T-helper 22 cell (primary cell): ENCODE measurements at regions not wholly inside any gene's neighbourhood (a gene's known extent, or its start where the extent isn't known, plus 50 kb on each side); places are given as distances from the start of the nearest gene placed in this dataset.
"Not testable (repeated sequence)": the region's sequence is repeated elsewhere in the genome, so short reads cannot be mapped to it uniquely, and the experiment has no call there.

Experiments
- DNase-seq: peaks from one replicate; pipeline ENCODE4 v3.0.0-alpha.2; 2020; ENCODE audit warnings: low read depth

DNA sequence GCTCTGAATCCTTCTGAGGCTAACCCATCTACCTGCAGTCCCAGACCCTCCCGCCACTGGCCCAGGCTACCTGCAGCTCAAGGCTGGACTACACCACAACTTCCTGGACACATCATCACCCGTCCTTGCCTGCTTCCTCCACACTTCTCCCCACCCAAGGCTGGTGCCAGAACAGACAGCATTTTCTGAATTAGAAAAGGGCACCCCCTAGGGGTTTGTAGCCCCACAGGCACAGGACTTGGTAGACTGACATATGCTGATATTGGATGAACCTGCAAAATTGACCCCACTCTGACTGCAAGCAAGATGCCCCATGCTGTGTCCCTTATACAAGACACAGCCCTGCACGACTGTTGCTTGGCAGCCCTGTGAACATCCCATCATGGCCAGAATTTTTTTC is 271.5 kb upstream of the C16orf82 start:
- DNase-seq = no peak

DNA sequence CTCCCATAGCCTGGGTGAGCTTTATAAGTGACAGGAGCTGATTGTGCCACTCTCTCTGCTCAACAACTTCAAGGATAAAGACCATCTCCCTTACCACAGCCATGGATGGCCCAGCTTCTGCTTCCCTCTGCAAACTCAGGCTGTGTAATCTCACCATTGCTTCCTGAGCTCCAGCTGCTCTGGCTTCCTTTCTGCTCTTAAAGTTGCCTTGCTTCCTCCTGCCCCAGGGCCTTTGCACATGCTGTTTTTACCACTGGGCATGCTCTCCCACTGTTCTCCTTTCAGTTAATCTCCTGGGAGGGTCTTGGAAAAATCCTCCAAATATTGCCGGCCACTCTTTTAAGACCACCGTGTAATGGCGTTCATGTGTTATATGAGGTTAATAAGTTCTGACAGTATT is 265.1 kb upstream of the C16orf82 start:
- DNase-seq = no peak

DNA sequence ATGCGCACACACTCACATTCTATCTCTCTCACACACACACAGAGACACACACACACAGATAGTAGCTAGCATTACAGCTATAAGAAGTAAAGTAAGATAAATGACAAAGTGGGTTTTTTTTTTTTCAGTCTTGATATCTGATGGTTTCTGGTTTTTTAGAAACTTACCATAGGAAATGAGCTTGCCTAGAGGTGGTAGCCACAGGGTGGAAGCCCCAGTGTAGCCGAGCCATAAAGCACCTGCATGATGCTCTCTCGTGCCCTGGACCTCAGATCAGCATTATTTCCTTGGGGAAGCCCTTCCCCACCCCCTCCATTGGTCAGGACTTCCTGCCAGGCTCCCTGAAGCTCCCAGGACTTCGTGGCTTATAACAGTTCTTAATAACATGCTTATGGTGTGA is 264.3 kb upstream of the C16orf82 start:
- DNase-seq = no peak

DNA sequence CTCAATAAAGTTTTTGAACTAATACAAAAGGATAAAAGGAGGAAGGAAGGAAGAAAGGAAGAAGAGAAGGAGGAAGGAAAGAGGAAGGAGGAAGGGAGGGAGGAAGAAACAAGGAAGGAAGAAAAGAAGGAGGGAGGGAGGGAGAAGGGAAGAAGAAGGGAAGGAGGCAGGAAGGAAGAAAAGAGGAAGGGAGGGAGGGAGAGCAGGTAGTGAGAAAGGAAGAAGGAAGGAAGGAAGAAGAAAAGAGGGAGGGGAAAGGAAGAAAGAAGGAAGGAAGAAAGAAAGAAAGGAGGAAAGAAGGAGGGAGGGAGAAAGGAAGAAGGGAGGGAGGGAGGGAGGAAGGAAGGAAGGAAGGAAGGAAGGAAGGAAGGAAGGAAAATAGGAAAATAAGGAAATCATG is 263.8 kb upstream of the C16orf82 start:
- DNase-seq = no peak

DNA sequence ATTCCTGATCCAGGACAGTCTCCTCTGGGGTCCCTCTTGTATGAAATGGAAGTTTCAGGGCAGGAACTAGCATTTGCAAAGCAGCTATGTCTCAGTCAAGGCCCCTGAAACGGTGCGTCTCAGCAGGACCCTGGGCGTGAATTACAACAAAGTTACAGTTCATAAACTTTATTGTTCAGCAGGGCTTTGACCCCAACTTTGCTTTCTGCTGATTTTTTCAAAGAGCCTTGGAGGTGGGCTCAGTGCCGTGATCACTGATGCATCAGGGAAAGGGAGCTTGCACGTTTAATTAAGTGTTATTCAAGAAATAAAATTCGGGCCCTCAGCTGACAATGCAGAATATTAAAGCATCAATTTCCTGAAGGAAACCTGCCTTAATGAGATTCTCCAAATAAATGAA is 260.1 kb upstream of the C16orf82 start:
- no peak for DNase-seq

DNA sequence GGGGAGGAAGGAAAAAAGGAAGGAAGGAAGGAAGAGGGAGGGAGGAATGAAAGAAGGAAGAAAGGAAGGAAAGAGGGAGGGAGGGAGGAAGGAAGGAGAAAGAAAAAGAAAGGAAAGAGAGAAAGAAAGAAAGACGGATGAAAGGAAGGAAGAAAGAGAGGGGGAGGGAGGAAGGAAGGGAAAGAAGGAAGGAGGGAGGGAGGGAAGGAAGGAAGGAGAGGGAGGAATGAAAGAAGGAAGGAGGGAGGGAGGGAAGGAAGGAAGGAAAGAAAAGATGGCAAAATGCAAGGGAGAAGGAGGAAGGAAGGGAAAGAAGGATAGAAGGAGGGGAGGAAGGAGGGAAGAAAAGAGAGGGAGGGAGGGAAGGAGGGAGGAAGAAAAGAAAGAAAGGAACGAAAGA is 257.3 kb upstream of the C16orf82 start:
- no peak for DNase-seq

DNA sequence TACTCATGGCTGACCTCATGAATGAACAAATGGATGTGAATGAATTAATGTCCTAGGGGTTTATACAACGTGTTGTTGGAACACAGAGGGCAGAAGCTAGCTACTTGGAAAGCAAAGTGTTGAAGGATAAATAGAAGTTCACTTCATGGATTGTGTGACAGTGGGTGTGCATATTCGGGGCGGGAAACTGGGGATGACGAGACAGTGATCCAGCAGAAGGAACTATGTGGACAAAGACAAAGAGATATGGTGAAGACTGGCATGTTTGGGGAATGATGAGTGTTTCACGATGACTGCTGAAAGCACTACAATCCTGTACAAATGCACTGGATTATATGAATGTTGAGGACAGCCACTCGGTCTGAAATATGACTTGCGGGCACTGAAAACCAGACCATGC is 250.5 kb upstream of the C16orf82 start:
- no peak for DNase-seq

DNA sequence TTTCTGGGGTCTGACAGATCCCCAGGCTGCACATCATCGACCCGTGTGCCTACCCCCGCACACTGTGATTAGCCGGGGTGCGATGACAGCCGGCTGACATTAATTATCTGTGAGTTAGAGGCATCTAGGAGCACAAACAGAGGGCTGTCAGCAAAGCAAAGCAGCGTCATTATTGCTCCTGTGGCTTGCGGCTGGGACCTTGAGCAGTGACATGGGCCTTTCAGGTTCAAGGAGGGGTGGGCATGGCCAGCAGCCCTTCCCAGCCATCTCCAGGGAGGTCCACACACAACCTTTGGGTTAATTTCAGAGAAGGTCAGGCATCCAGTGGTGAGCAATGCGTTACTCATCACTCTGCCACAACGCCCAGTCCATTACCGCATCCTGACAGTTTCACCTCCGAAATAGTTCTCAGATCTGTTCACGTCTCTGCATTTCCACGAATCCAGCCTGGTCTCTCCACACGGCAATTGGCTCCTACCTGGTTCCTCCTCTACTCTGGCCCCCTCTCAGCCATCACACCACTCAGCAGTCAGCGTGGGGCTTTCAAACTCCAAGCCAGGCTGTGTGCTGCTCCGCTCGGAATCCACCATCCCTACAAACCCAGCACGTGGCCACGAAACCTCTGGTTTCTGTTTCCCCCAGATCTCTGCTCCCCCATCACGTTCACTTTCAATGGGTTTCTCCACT is 249.7 kb upstream of the C16orf82 start:
- no peak for DNase-seq

DNA sequence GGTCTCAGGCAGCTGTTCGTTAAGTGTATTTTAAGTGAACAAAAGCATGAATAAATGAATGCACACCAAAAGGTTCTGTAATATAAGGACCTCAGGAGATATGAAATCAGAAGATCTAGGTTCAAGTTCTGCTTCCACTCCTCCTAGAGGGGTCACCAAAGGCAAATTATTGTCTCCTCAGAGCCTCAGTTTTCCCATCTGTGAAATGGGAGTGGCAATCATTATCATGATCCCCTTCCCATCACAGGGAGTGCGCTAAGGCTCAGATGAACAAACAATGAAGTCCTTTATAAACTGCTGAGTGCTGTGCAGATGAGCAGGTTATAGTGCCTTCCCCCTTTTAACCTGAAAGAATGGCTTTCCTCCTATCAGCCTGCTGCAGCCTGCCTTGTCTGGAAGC is 248.3 kb upstream of the C16orf82 start:
- DNase-seq = no peak

DNA sequence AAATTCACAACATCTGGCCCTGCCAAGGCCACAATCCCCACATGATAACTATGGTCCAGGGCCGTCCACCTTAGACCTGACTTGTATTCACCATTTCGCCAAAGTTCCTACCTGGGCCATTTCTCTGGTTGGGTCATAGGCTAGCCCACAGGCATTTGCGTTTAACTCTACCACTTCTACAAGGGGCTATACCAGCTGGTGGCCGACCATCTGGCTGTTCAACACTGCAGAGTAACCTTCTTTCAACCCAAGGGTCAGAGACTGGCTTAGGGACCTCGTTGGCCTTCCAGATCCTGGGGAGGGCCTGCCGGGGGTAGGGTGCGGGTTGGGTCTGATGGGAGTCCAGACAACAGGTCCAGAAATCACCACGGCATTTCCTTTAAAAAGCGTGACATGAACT is 242.3 kb upstream of the C16orf82 start:
- DNase-seq = no peak

DNA sequence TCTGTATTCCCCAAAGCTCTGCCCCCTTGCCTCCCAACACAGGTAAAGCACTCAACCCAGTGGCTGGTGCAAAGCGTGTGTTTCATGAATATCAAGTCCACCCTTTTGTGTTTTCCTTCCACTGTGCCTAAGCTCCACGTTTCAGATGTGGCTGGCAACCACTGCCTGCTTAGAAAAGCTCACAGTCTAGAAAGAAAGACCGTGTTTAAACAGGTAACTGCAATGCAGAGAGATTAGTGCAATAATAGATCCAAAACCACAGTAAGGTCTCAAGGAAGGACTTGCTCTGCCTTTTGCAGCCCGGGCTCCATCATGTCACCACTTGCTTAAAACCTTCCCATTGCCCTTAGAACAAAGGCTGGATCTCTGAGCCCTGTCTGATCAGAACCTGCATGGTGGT is 240.2 kb upstream of the C16orf82 start:
- no peak for DNase-seq

DNA sequence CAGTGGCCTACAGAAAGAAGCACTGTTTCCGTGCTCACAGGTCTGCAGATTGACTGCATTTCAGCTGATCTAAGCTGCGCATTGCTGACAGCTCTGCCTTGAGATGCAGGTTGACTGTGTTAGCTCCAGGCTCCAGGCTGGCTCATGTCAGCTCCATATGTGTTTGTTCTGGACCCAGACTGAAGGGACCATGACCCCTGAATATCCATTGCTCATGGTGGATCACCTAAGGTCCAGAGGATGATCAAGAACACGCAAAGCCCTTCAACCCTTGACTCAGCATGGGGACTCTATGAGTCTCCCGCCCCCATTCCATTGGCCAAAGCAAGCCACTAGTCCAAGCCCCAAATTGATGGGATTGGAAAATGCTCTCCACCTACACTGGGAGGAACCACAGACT is 239.3 kb upstream of the C16orf82 start:
- DNase-seq = no peak

DNA sequence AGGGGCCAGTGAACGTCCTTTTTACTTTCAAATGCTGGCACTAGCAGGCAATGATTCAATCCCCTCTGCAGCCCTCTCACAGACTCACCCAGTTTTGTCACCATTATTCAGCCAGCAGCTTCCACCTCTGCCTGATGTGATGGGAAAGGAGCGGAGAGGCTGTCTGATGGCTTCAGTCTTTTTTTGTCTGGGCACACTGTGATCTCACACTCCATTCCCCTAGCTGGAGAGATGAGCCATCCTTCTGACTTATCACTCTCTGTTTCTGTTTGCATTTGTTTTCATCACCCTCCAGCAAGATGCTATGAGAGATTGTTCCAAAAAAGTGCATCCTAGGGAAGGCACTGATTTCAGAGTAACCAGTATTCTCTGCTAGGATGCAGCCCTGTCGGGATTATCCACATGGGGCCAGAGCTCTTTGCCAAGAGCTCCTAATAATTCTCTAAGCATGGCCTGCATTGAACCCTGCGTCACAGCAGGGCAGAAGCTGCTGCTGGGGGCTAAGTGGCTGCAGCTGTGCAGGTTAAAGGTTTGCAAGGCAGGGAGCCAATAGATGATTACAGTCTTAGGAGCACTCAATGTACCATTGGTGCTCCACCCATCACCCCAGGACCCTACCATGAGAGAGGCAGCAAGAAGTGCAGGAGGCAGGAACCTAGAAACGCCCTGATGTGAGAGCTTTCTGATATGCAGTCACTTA is 236.1 kb upstream of the C16orf82 start:
- no peak for DNase-seq

DNA sequence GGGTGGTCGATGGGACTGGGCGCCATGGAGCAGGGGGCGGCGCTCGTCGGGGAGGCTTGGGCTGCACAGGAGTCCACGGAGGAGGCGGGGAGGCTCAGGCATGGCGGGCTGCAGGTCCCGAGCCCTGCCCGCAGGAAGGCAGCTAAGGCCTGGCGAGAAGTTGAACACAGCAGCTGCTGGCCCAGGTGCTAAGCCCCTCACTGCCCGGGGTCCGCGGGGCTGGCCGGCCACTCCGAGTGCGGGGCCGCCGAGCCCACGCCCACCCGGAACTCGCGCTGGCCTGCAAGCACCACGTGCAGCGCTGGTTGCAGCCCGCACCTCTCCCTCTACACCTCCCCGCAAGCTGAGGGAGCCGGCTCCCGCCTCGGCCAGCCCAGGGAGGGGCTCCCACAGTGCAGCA is 230.6 kb upstream of the C16orf82 start:
- not testable (repeated sequence) for DNase-seq

DNA sequence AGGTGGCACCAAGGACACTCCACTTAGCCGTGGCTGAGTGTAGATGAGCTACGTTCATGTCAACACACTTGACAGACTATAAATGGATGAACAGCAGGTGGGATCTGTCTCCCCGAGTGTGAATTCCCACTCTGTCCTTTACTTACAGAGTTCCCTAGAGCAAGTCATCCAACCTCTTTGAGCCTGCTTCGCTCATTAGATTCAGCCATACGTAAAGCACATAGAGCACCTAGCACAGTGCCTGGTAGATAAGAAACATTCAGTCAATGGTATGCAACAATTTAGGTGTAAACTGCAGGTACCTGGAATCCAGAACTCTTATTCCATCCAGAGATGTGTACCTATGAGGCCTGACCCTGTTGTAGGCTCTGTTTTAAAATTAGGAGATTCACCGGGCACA is 227.8 kb upstream of the C16orf82 start:
- DNase-seq = no peak

DNA sequence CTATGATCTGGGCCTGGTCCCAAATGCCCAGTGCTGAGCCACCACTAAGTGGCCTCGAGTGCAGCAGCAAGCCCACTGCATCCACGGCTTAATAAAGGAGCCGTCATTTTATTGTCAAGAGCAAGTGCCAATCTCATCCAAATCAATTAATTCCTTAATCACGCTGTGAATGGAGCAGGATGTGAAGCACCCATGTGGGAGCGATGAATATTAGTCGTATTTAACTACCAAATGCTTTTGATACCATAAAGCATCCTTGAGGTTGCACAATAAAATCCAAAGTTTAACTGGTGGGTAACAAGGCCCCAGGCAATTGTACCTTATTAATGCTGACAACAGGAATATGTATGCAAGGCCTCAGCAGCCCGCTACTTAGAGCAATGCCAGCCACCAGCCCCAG is 226.0 kb upstream of the C16orf82 start:
- no peak for DNase-seq

DNA sequence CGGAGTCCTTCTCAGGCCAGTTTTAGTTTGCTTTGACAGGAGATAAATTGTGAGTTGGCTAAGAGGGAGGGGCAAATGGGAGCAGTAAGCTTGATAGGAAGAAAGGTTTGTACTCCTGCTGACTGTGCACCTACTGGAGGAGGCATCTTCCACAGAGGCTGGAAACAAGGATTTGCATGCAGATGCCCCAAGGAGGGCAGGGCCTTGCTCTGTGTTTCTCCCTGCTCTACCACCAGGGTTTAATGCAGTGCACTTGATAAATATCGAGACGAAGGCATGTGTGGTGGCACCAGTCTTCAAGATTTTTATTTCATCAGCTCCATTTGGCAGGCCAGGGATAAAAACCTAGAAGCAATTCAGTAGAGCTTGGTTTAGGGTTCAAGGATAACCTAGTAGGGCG is 210.5 kb upstream of the C16orf82 start:
- DNase-seq = no peak

DNA sequence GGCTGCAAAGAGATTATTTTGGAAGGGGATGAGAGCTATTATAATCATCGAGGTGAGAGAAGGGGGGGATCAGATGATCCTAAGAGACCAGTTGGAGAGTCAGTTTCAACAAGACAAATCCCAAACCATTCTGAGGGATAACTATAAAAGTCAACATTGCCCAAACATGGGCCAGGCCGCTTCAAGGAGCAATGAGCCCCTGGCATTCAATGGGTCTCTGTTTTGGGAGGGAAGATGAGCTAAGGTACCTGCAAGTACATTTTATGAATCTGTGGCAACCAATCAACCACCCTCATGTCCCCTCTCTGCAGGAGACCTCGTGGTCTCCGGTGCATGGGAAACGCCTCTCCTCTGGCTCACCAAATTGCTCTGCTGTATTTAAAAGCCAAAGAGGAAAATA is 209.9 kb upstream of the C16orf82 start:
- DNase-seq = no peak

DNA sequence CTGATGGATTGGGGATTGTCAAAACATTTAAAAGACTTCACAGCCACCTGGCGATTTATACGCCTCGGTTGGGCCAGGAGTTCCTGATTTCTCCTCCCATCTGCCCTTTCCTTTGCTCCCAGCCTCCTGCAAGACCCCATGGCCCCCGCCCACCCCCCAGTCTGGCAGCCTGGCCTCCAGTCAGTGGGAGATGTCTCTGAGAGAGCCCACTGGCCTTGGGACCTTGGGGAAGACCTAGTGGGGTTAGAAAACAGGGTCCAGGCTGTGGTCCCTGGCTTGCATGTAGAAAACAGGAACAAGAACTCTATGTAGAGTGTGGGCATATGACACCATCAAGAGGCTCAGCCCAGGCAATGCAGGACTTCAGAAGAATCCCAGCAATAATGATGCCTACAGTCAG is 209.4 kb upstream of the C16orf82 start:
- DNase-seq = no peak

DNA sequence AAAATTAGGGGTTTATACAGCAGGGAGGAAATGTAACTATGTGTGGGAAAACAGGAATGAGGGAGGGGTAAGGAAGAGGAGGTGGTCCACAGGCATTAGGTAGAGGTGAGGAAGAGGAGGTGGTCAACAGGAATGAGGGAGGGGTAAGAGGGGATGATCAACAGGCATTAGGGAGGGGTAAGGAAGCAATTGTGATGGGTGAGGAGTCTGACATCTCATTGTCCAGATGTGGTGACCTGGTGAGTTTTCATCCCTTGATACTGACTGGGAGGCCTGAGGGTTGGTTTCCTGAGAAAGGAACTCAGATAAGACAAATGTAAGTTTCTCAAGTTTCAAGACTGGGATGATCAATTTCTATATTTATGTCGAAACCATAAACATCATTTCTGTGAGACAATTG is 206.2 kb upstream of the C16orf82 start:
- no peak for DNase-seq

DNA sequence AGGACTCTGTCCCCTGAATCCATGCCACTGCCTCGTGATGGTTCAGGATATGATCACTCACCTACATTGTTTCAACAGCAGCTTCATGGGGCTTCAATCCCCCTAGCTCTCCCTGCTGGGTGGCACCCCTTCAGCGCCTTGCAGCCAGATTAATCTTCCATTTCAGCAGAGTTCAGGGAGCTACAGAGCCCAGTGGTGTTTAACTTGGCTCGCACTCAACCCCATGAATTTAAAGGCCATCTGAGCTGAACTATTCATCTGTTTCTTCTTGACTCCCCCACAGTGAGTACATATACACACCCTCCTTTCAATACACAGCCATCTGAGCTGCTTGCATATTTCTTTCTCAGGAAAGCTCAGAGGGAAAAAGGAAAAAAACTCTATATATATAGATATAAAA is 202.8 kb upstream of the C16orf82 start:
- no peak for DNase-seq

DNA sequence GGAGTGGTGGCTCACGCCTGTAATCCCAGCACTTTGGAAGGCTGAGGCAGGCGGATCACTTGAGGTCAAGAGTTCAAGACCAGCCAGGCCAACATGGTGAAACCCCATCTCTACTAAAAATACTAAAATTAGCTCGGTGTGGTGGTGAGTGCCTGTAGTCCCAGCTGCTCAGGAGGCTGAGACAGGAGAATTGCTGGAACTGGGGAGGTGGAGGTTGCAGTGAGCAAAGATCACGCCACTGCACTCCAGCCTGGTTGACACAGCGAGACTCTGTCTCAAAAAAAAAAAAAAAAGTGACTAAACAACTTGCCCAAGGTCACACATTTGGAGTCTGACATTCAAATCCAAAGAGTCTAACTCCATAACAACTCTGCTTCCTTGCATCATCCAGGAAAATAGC is 192.4 kb upstream of the C16orf82 start:
- not testable (repeated sequence) for DNase-seq

DNA sequence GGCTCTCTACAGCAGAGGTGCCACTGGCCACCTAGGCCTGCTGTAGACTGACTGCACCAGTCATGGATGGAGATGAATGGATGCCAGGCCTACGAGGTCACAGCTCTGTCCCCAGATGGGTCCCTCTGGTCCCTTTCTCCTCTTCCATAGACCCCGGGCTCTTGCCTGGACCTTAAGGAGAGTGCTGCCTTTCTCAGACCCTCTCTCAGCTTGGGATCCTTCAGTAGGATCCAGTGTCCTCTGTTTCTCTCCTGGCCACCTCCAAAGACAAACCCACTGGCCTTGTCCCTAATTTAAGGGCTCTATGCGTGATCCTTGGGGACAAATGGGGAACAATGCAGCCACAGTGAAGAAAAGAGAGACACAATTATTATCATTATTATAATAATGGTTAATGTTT is 189.3 kb upstream of the C16orf82 start:
- no peak for DNase-seq

DNA sequence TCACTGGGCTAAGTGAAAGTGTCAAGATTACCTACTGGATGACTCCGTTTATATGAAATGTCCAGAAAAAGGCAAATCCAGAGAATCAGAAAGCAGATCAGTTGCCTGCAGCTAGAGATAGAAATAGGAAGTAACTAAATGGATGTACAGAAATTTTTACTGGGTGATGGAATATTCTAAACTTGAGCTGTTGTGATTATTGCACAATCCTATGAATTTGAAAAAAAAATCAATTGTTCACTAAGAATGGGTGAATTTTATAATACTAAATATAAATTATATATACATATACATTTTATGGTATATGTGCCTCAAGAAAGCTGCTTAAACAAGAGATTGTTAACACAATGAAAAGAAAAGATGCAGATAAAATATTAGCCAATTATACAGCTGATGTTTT is 181.1 kb upstream of the C16orf82 start:
- no peak for DNase-seq
